NB4 (cell line): ENCODE measurements at regions not wholly inside any gene's neighbourhood (a gene's known extent, or its start where the extent isn't known, plus 50 kb on each side); places are given as distances from the start of the nearest gene placed in this dataset.
"Not testable (repeated sequence)": the region's sequence is repeated elsewhere in the genome, so short reads cannot be mapped to it uniquely, and the experiment has no call there.

ENCODE experiments used
- DNase-seq: peaks from one replicate; pipeline ENCODE4 v3.0.0; 2010; ENCODE audit warnings: low read depth
- H3K4me3 ChIP-seq: one replicate; pipeline ENCODE4 v1.5.1; 2011; ENCODE audit warnings: mild to moderate bottlenecking, low read depth, low read length, moderate library complexity
- CTCF ChIP-seq: IDR thresholded peaks from one replicate; pipeline ENCODE4 v1.5.1; 2012; ENCODE audit warnings: low read depth, low read length
- MAX ChIP-seq: IDR thresholded peaks from 2 replicates; pipeline ENCODE4 v1.6.1; 2011; ENCODE audit warnings: low read depth, low read length
- MYC ChIP-seq: IDR thresholded peaks from 2 replicates; pipeline ENCODE4 v1.6.1; 2011; ENCODE audit warnings: low read depth, low read length
- POLR2A ChIP-seq: IDR thresholded peaks from 2 replicates; pipeline ENCODE4 v1.6.1; 2011; ENCODE audit warnings: mild to moderate bottlenecking; ENCODE audit not compliant: insufficient read length; ENCODE audit errors: extremely low read depth

GRCh38 chr11:41803895-41804294 lies 344.4 kb upstream of the LRRC4C start:
- DNase-seq = no peak
- no peak overlapping the region for H3K4me3 ChIP-seq
- TF ChIP-seq CTCF (no peak), POLR2A (no peak), MAX (no peak), MYC (no peak)

GRCh38 chr11:41816396-41816795 lies 356.9 kb upstream of the LRRC4C start:
- DNase-seq = no peak
- TF ChIP-seq POLR2A = no peak
- no peak for TF ChIP-seq MAX
- TF ChIP-seq CTCF = no peak
- no peak for TF ChIP-seq MYC
- no peak overlapping the region for H3K4me3 ChIP-seq

GRCh38 chr11:41824287-41824686 lies 364.8 kb upstream of the LRRC4C start:
- H3K4me3 ChIP-seq, DNase-seq: not testable (repeated sequence)

GRCh38 chr11:41826085-41826484 lies 366.6 kb upstream of the LRRC4C start:
- TF ChIP-seq POLR2A = no peak
- TF ChIP-seq MAX = no peak
- TF ChIP-seq MYC = no peak
- TF ChIP-seq CTCF = no peak
- DNase-seq = no peak
- no peak overlapping the region for H3K4me3 ChIP-seq

DNA sequence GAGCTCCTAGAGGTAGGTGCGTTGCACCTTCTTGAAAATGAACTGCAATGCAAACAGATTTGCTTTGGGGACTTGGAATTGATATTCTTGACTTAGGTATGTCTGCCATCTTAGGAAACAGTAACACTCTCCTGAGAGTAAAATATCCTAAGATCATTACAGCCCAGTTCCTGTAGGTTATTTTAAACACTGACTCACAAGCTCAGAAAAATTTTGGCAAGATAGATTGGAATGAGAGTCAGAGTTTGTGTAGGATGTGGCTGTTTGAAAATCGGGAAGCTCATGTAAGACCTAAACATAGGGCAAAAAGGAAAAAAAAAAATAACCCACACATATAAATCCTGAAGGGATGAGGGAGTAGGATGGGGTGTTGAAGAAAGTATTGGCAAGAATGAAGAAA lies 377.0 kb upstream of the LRRC4C start:
- no peak overlapping the region for H3K4me3 ChIP-seq
- TF ChIP-seq MAX (no peak), CTCF (no peak), POLR2A (no peak), MYC (no peak)
- DNase-seq = no peak

DNA sequence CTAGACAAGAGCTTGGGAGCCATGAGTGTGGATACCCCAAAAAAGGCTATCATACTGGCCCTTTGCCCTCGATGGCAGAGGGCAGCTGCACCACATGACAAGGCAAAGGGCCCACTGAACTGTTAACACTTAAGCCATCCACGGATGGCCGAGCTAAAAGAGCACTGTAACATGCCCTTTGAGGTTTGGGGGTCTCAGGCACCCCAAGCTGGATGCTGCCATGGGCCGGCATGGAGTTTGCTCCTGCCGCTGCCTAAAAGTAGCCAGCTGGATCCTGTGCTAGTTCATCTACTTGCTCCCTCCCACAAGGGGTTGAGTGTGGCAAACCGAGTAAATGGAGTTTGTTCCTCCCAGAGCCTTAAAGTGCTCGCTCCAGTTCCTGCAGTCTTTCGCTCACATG lies 383.2 kb upstream of the LRRC4C start:
- TF ChIP-seq POLR2A = no peak
- TF ChIP-seq MAX = no peak
- TF ChIP-seq CTCF = no peak
- no peak for TF ChIP-seq MYC
- no peak overlapping the region for H3K4me3 ChIP-seq
- no peak for DNase-seq
